ENCODE measurements at regions not wholly inside any gene's neighbourhood (a gene's known extent, or its start where the extent isn't known, plus 50 kb on each side); places are given as distances from the start of the nearest gene placed in this dataset.

DNA sequence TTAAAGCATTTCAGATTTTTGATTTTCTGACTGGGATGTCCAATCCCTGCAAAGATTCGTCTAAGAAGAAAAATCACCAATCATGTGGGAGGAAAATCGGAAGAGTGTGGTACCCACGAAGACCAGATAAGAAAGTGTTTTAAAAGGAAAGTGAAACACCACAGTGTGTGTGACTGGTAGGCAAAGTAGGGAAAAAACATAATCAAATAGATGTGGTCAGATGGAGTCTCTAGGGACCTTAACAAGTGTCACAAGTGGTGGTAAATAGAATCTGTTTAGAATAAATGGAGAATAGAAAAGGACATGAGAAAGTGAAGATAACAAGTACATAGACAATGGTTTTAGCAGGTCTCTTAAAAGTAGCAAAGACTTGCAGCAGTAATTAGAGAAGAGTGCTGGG, 154.6 kb downstream of the SLC30A10 start (continued):
- TF ChIP-seq ZBTB4 (CRISPR knock-in tag; IDR thresholded peaks at IDR 0.05) (no peak), SREBF2 (IDR thresholded peaks at IDR 0.05; ENCODE audit: low read length) (no peak), NRF1 (conservative IDR thresholded peaks at IDR 0.05; ENCODE audit: low read depth, low read length) (no peak), MYC (IDR thresholded peaks at IDR 0.05; ENCODE audit: insufficient read depth, insufficient read length, insufficient replicate concordance, low read length, severe bottlenecking) (no peak)
- TF ChIP-seq, protein P1, sequence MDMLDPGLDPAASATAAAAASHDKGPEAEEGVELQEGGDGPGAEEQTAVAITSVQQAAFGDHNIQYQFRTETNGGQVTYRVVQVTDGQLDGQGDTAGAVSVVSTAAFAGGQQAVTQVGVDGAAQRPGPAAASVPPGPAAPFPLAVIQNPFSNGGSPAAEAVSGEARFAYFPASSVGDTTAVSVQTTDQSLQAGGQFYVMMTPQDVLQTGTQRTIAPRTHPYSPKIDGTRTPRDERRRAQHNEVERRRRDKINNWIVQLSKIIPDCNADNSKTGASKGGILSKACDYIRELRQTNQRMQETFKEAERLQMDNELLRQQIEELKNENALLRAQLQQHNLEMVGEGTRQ (IDR thresholded peaks at IDR 0.05; ENCODE audit: borderline replicate concordance, low read depth, low read length) = no peak

DNA sequence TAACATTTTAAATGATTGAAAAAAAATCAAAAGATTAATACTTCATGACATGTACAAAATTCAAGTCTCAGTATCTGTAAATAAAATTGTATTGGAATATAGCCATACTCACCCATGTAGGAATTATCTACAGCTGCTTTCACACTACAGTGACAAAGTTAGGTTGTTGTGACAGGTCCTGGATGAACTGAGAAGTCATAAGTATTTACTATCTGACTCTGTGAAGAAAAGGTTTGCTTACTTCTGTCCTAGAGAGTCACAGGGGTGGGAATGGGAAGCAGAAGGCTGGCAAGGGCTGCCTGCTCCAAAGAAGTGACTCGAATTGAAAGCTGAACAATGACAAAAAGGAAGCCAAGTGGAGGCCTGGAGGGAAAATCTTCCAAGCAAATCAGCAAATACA, 155.2 kb downstream of the SLC30A10 start:
- Histone ChIP-seq H3K27ac (ENCODE audit: control insufficient read depth, insufficient read depth) (no peak overlapping the region), H4K20me1 (ENCODE audit: control insufficient read depth, insufficient read depth) (no peaks in the 10 kb centered on the region), H3K79me2 (ENCODE audit: control insufficient read depth, insufficient read depth, low read length) (no peaks in the 10 kb centered on the region), H3K36me3 (ENCODE audit: control insufficient read depth in 2 of 2, insufficient read depth in 2 of 2, low read length in 1 of 2) (no peaks in the 10 kb centered on the region), H3K9me3 (replicated peaks; ENCODE audit: control insufficient read depth, insufficient read depth, low read length) (no peaks in the 10 kb centered on the region; the same call in 2 of the 3 replicates), H3K4me2 (ENCODE audit: control insufficient read depth, insufficient read depth) (no peak overlapping the region), H2AFZ (ENCODE audit: control insufficient read depth, low read depth, low read length) (no peak overlapping the region), H3K9ac (ENCODE audit: control insufficient read depth, insufficient read depth, low read length) (no peak overlapping the region), H3K4me1 (ENCODE audit: control insufficient read depth, insufficient read depth, low read length) (no peaks in the 10 kb centered on the region), H3K27me3 (replicated peaks in 1 of 2; ENCODE audit: control insufficient read depth in 2 of 2, insufficient read depth in 2 of 2, low read length in 1 of 2) (no peaks in the 10 kb centered on the region), H3K4me3 (no peak overlapping the region)
- ChIA-PET POLR2A (no interaction called here), SMC1A (ENCODE audit: uncharacterized antibody, unreplicated experiment) (no interaction called here), RAD21 (ENCODE audit: unreplicated experiment) (no interaction called here), CTCF (no interaction called here)
- TF ChIP-seq NFYA (IDR thresholded peaks at IDR 0.05; ENCODE audit: borderline replicate concordance, low read depth, low read length) = no peak
- TF ChIP-seq NR2C2 (IDR thresholded peaks at IDR 0.05; ENCODE audit: borderline replicate concordance, control insufficient read depth, insufficient read length, low read depth) = no peak
- WGBS (ENCODE audit: insufficient coverage, insufficient replicate concordance, low lambda C conversion rate, missing lambda C conversion rate) = 0% methylated on average over 1 of the region's 1 CpG
- ATAC-seq (no peak), DNase-seq (ENCODE audit: low read depth, low spot score) (no peak), FAIRE-seq (no peak)
- intact Hi-C loops (cut with micrococcal nuclease; ENCODE audit: unreplicated experiment) (no loop called here), in situ Hi-C loops (cut with MboI) (no loop called here)
- BruUV-seq (replicated peaks) = no TSS peak

All from GM12878 (cell line).